ENCODE measurements at regions not wholly inside any gene's neighbourhood (a gene's known extent, or its start where the extent isn't known, plus 50 kb on each side); places are given as distances from the start of the nearest gene placed in this dataset.

GRCh38 chr2:219916281-219916680 lies 288.9 kb downstream of the SLC4A3 start:
- WGBS: 94% methylated on average over 6 of the region's 6 CpGs
- H3K9me3 ChIP-seq (ENCODE audit: control insufficient read depth, low read length): no peaks in the 10 kb centered on the region
- no peak overlapping the region for H2AK5ac ChIP-seq (ENCODE audit: low read length, severe bottlenecking)
- H2BK5ac ChIP-seq (ENCODE audit: low read depth, low read length, poor library complexity, severe bottlenecking): no peak overlapping the region
- H2BK15ac ChIP-seq (ENCODE audit: low read depth, poor library complexity, severe bottlenecking): no peak overlapping the region
- no peak overlapping the region for H2AFZ ChIP-seq (ENCODE audit: low read depth, low read length)
- H3K4ac ChIP-seq (ENCODE audit: low read depth in 1 of 2, low read length in 2 of 2): no peak overlapping the region
- no peak overlapping the region for H4K8ac ChIP-seq (ENCODE audit: low read length)
- H3K18ac ChIP-seq (ENCODE audit: low read depth in 1 of 2, low read length in 2 of 2): no peak overlapping the region
- no peaks in the 10 kb centered on the region for H3K4me1 ChIP-seq (ENCODE audit: control insufficient read depth, insufficient read depth, low read depth, low read length)
- no peak overlapping the region for H2BK120ac ChIP-seq (ENCODE audit: low read depth, low read length)
- H3K27me3 ChIP-seq (ENCODE audit: control insufficient read depth in 1 of 2, insufficient read depth in 1 of 2, low read length in 2 of 2): no peaks in the 10 kb centered on the region
- H3K23ac ChIP-seq (ENCODE audit: low read length in 2 of 2): no peak overlapping the region
- H4K91ac ChIP-seq (ENCODE audit: low read length): no peak overlapping the region
- no peak overlapping the region for H3K4me2 ChIP-seq (ENCODE audit: low read length, poor library complexity, severe bottlenecking)
- H3K9ac ChIP-seq (ENCODE audit: low read length): no peak overlapping the region
- no peak overlapping the region for H3K27ac ChIP-seq (ENCODE audit: low read length, poor library complexity, severe bottlenecking)
- no peak overlapping the region for H3K4me3 ChIP-seq (ENCODE audit: insufficient read depth in 1 of 2, low read depth in 1 of 2, low read length in 2 of 2)
- H3K36me3 ChIP-seq (ENCODE audit: control insufficient read depth in 1 of 2, insufficient read depth in 2 of 2, low read depth in 1 of 2, low read length in 2 of 2): no peaks in the 10 kb centered on the region
- no peak overlapping the region for H3K14ac ChIP-seq (ENCODE audit: low read length in 2 of 2)
- no peak overlapping the region for H2BK12ac ChIP-seq (ENCODE audit: low read length in 2 of 2)
- H3K79me1 ChIP-seq (replicated peaks; ENCODE audit: low read length, poor library complexity, severe bottlenecking): no peaks in the 10 kb centered on the region
- DNase-seq: no peak

GRCh38 chr2:219916726-219917440 lies 289.5 kb downstream of the SLC4A3 start:
- Histone ChIP-seq H3K79me1 (replicated peaks; ENCODE audit: low read length, poor library complexity, severe bottlenecking) (no peaks in the 10 kb centered on the region), H4K91ac (ENCODE audit: low read length) (no peak overlapping the region), H2BK15ac (ENCODE audit: low read depth, poor library complexity, severe bottlenecking) (no peak overlapping the region), H3K4ac (ENCODE audit: low read depth in 1 of 2, low read length in 2 of 2) (no peak overlapping the region), H2BK120ac (ENCODE audit: low read depth, low read length) (no peak overlapping the region), H3K4me3 (ENCODE audit: insufficient read depth in 1 of 2, low read depth in 1 of 2, low read length in 2 of 2) (no peak overlapping the region), H3K14ac (ENCODE audit: low read length in 2 of 2) (no peak overlapping the region), H3K27ac (ENCODE audit: low read length, poor library complexity, severe bottlenecking) (no peak overlapping the region), H3K4me1 (ENCODE audit: control insufficient read depth, insufficient read depth, low read depth, low read length) (no peaks in the 10 kb centered on the region), H2AFZ (ENCODE audit: low read depth, low read length) (no peak overlapping the region), H3K4me2 (ENCODE audit: low read length, poor library complexity, severe bottlenecking) (no peak overlapping the region), H3K23ac (ENCODE audit: low read length in 2 of 2) (no peak overlapping the region), H2BK12ac (ENCODE audit: low read length in 2 of 2) (no peak overlapping the region), H3K36me3 (ENCODE audit: control insufficient read depth in 1 of 2, insufficient read depth in 2 of 2, low read depth in 1 of 2, low read length in 2 of 2) (no peaks in the 10 kb centered on the region), H4K8ac (ENCODE audit: low read length) (no peak overlapping the region), H3K18ac (ENCODE audit: low read depth in 1 of 2, low read length in 2 of 2) (no peak overlapping the region), H3K9ac (ENCODE audit: low read length) (no peak overlapping the region), H2AK5ac (ENCODE audit: low read length, severe bottlenecking) (no peak overlapping the region), H3K27me3 (ENCODE audit: control insufficient read depth in 1 of 2, insufficient read depth in 1 of 2, low read length in 2 of 2) (no peaks in the 10 kb centered on the region), H3K9me3 (ENCODE audit: control insufficient read depth, low read length) (no peaks in the 10 kb centered on the region), H2BK5ac (ENCODE audit: low read depth, low read length, poor library complexity, severe bottlenecking) (no peak overlapping the region)
- 93% methylated on average over 2 of the region's 3 CpGs for WGBS
- DNase-seq: no peak

GRCh38 chr2:219918254-219918653 lies 290.8 kb downstream of the SLC4A3 start:
- Histone ChIP-seq H3K9ac (ENCODE audit: low read length) (no peak overlapping the region), H4K91ac (ENCODE audit: low read length) (no peak overlapping the region), H3K36me3 (ENCODE audit: control insufficient read depth in 1 of 2, insufficient read depth in 2 of 2, low read depth in 1 of 2, low read length in 2 of 2) (no peaks in the 10 kb centered on the region), H3K79me1 (replicated peaks; ENCODE audit: low read length, poor library complexity, severe bottlenecking) (no peaks in the 10 kb centered on the region), H3K4me3 (ENCODE audit: insufficient read depth in 1 of 2, low read depth in 1 of 2, low read length in 2 of 2) (no peak overlapping the region), H3K27ac (ENCODE audit: low read length, poor library complexity, severe bottlenecking) (no peak overlapping the region), H2BK12ac (ENCODE audit: low read length in 2 of 2) (no peak overlapping the region), H3K18ac (ENCODE audit: low read depth in 1 of 2, low read length in 2 of 2) (no peak overlapping the region), H4K8ac (ENCODE audit: low read length) (no peak overlapping the region), H3K9me3 (ENCODE audit: control insufficient read depth, low read length) (no peaks in the 10 kb centered on the region), H2BK120ac (ENCODE audit: low read depth, low read length) (no peak overlapping the region), H2BK15ac (ENCODE audit: low read depth, poor library complexity, severe bottlenecking) (no peak overlapping the region), H3K27me3 (ENCODE audit: control insufficient read depth in 1 of 2, insufficient read depth in 1 of 2, low read length in 2 of 2) (no peaks in the 10 kb centered on the region), H3K4me2 (ENCODE audit: low read length, poor library complexity, severe bottlenecking) (no peak overlapping the region), H3K4me1 (ENCODE audit: control insufficient read depth, insufficient read depth, low read depth, low read length) (no peaks in the 10 kb centered on the region), H3K23ac (ENCODE audit: low read length in 2 of 2) (no peak overlapping the region), H2BK5ac (ENCODE audit: low read depth, low read length, poor library complexity, severe bottlenecking) (no peak overlapping the region), H2AK5ac (ENCODE audit: low read length, severe bottlenecking) (no peak overlapping the region), H3K14ac (ENCODE audit: low read length in 2 of 2) (no peak overlapping the region), H3K4ac (ENCODE audit: low read depth in 1 of 2, low read length in 2 of 2) (no peak overlapping the region), H2AFZ (ENCODE audit: low read depth, low read length) (no peak overlapping the region)
- WGBS: 37% methylated on average over 3 of the region's 3 CpGs
- no peak for DNase-seq

- H2AK5ac ChIP-seq (ENCODE audit: low read length, severe bottlenecking): no peak overlapping the region
- no peak overlapping the region for H3K9ac ChIP-seq (ENCODE audit: low read length)
- no peak overlapping the region for H4K91ac ChIP-seq (ENCODE audit: low read length)
- H2BK120ac ChIP-seq (ENCODE audit: low read depth, low read length): no peak overlapping the region
- H3K4me2 ChIP-seq (ENCODE audit: low read length, poor library complexity, severe bottlenecking): no peak overlapping the region
- no peak overlapping the region for H2BK5ac ChIP-seq (ENCODE audit: low read depth, low read length, poor library complexity, severe bottlenecking)
- no peaks in the 10 kb centered on the region for H3K27me3 ChIP-seq (ENCODE audit: control insufficient read depth in 1 of 2, insufficient read depth in 1 of 2, low read length in 2 of 2)
- no peak overlapping the region for H3K4me3 ChIP-seq (ENCODE audit: insufficient read depth in 1 of 2, low read depth in 1 of 2, low read length in 2 of 2)
- no peak overlapping the region for H3K14ac ChIP-seq (ENCODE audit: low read length in 2 of 2)
- no peak overlapping the region for H2BK15ac ChIP-seq (ENCODE audit: low read depth, poor library complexity, severe bottlenecking)
- H2BK12ac ChIP-seq (ENCODE audit: low read length in 2 of 2): no peak overlapping the region
- no peak overlapping the region for H2AFZ ChIP-seq (ENCODE audit: low read depth, low read length)
- H3K9me3 ChIP-seq (ENCODE audit: control insufficient read depth, low read length): no peaks in the 10 kb centered on the region
- H3K4me1 ChIP-seq (ENCODE audit: control insufficient read depth, insufficient read depth, low read depth, low read length): no peaks in the 10 kb centered on the region
- DNase-seq: no peak
- H3K18ac ChIP-seq (ENCODE audit: low read depth in 1 of 2, low read length in 2 of 2): no peak overlapping the region
- 86% methylated on average over 3 of the region's 4 CpGs for WGBS
- no peak overlapping the region for H3K27ac ChIP-seq (ENCODE audit: low read length, poor library complexity, severe bottlenecking)
- H3K23ac ChIP-seq (ENCODE audit: low read length in 2 of 2): no peak overlapping the region
- H3K4ac ChIP-seq (ENCODE audit: low read depth in 1 of 2, low read length in 2 of 2): no peak overlapping the region
- no peak overlapping the region for H4K8ac ChIP-seq (ENCODE audit: low read length)
- no peaks in the 10 kb centered on the region for H3K36me3 ChIP-seq (ENCODE audit: control insufficient read depth in 1 of 2, insufficient read depth in 2 of 2, low read depth in 1 of 2, low read length in 2 of 2)
- H3K79me1 ChIP-seq (replicated peaks; ENCODE audit: low read length, poor library complexity, severe bottlenecking): no peaks in the 10 kb centered on the region
These were observed 291.5 kb downstream of the SLC4A3 start for GRCh38 chr2:219918944-219919343.

All from mesenchymal stem cell (in vitro differentiated cells and primary cell).